ENCODE measurements at regions not wholly inside any gene's neighbourhood (a gene's known extent, or its start where the extent isn't known, plus 50 kb on each side); places are given as distances from the start of the nearest gene placed in this dataset.

- DNase-seq, result no peak
Measured at GRCh38 chr2:241924069-241924908, 54.8 kb downstream of the RTP5 start.

GRCh38 chr2:241924909-241925250, 55.4 kb downstream of the RTP5 start:
- no peak for DNase-seq

- DNase-seq, result no peak
Measured at GRCh38 chr2:241925277-241925676, 55.7 kb downstream of the RTP5 start.

- no peak for DNase-seq
Measured at GRCh38 chr2:241925821-241926441, 56.4 kb downstream of the RTP5 start.

GRCh38 chr2:241926541-241927311, 57.2 kb downstream of the RTP5 start:
- no peak for DNase-seq

GRCh38 chr2:241929551-241930490, 60.3 kb downstream of the RTP5 start:
- DNase-seq, result no peak

- no peak for DNase-seq
Measured at GRCh38 chr2:241931084-241931975, 61.8 kb downstream of the RTP5 start.

GRCh38 chr2:241931976-241932898, 62.7 kb downstream of the RTP5 start:
- no peak for DNase-seq

GRCh38 chr2:241932899-241933178, 63.3 kb downstream of the RTP5 start:
- no peak for DNase-seq

GRCh38 chr2:241933179-241933911, 63.8 kb downstream of the RTP5 start:
- DNase-seq, result no peak

- no peak for DNase-seq
Measured at GRCh38 chr2:241935314-241935713, 65.8 kb downstream of the RTP5 start.

GRCh38 chr2:241935774-241936173, 66.2 kb downstream of the RTP5 start:
- no peak for DNase-seq

GRCh38 chr2:241936457-241937133, 67.1 kb downstream of the RTP5 start:
- DNase-seq, result no peak

- no peak for DNase-seq
Measured at GRCh38 chr2:241937297-241937696, 67.8 kb downstream of the RTP5 start.

GRCh38 chr2:241939541-241939940, 70.0 kb downstream of the RTP5 start:
- DNase-seq, result no peak

GRCh38 chr2:241940329-241940728, 70.8 kb downstream of the RTP5 start:
- DNase-seq, result no peak

- no peak for DNase-seq
Measured at GRCh38 chr2:241941691-241942301, 72.3 kb downstream of the RTP5 start.

GRCh38 chr2:241942416-241943208, 73.1 kb downstream of the RTP5 start:
- no peak for DNase-seq

Measured in NCI-H510A treated with DMSO at 0.1 percent for 48 hours (cell line).